HG02884 (cell line): ENCODE measurements at regions not wholly inside any gene's neighbourhood (a gene's known extent, or its start where the extent isn't known, plus 50 kb on each side); places are given as distances from the start of the nearest gene placed in this dataset.
"Not testable (repeated sequence)": the region's sequence is repeated elsewhere in the genome, so short reads cannot be mapped to it uniquely, and the experiment has no call there.

Source experiments
- ATAC-seq: cut with Tn5 transposase; IDR thresholded peaks from one replicate; pipeline ENCODE4 v1.9.1; 2021; ENCODE audit warnings: mild to moderate bottlenecking, moderate library complexity; ENCODE audit not compliant: unreplicated experiment

DNA sequence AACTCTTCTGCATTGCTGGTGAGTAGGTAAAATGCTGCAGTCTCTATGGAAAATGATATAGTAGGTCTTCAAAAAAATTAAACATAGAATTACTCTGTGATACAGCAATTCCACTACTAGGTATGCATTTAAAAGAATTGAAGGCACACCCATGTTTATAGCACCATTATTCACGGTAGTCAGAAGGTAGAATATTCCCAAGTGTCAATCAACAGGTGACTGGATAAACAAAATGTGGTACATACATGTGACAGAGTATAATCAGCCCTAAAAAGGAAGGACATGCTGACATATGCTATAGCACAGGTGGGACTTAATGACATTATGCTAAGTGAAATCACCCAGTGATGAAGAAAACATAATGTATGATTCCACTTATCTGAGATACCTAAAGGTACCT is 123.3 kb downstream of the CCER1 start:
- no peak for ATAC-seq

DNA sequence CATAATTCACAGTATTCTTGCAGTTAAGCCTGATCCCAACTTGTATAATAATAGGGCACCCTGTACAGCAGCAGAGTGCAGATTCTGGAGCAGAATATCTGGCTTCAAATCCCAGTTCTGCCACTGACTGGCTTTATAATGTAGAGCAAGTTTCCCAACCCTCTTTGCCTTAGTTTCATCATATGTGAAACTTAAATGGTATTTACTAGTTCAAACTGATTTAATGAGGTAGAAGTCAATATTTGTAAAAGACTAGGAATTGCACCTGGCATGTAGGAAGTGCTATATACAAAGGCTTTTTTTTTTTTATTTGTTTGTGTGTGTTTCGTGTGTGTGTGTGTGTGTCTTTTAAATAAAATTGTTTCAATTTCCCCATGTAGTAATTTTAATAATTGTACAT is 125.9 kb downstream of the CCER1 start:
- ATAC-seq, result no peak

DNA sequence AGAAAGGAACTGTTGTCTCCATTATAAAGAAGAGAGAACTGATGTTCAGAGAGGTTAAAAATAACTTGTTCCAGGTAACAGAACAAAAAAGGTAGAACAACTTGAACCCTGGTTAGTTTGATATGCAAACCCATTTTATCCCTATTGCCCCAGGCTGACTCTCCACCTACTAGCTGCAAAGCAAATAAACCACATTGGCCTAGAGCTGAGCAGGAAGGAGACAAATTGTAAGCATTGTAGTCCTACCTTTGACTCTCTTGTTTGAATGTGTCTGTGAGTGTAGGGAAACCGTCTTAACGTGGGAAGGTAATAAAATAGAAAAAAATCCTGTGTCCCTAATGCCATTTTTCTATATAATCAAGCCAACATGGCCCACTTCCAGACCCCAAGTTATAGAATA is 126.4 kb downstream of the CCER1 start:
- no peak for ATAC-seq

DNA sequence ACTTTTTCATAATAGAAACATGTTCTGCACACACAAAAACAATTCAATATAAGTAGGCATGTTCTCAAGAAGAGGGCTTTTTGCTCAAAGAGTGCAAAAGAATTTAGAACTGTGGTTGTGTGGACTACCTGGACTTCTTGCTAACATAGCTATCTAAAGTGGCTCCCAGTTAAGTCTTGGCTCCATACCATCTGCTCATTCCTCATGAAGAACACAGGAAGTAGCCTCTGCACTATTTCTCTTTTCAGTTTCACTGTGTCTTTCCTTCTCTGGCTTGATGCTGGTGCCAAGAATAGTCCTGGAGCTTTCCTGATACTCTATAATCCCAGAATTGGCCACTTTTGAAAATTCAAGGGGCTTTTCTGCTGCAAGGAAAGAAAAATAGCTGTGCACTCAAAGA is 127.4 kb downstream of the CCER1 start:
- no peak for ATAC-seq

DNA sequence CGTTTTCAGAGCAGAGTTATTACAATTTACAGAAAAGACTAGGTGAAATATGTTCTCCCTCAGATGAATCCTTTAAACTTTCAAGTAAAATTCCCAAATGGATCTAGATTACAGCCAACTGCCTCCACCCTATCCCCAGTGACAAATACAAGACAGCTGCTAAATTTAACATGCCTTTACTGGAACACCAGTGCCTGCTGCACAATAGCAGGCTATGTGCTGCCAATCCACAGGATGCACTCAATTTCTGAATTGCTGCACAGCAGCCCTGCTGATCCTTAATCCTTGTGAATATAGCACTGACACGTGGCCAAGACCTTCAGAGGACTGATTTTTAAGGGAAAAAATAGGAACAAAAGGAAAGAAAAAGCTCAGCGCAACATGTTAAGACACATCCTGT is 128.9 kb downstream of the CCER1 start:
- ATAC-seq, result no peak

DNA sequence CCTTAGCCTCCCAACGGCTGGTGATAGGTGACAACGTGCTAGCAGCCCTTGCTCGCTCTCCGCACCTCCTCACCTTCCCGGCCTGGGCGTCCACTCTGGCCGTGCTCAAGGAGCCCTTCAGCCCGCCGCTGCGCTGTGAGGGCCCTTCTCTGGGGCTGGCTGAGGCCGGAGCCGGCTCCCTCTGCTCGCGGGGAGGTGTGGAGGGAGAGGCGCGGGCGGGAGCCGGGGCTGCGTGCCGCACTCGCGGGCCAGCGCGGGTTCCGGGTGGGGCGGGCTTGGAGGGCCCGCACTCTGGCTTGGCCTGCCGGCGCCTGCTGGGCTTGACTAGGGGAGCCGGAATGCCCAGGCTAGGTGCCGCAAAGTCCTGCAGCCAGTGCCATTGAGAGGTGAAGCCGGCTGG is 131.1 kb downstream of the CCER1 start:
- ATAC-seq, result no peak

DNA sequence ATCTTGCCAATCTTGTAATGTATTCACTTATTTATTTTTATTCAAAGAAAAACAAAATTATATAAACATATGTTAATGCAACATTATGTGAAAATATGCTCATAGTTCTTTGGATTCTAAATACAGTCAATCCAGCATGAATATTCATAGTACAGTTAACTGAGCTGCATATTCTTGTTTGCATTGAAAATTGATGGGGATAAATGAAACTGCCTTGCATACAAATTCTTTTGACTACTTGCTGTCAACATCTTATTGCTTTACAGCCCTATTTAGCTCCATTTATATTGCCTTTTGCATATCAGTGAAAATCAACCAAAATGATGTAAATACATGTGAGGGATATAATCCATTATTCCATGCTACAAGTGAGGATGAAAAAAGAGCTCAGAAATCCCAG is 135.3 kb downstream of the CCER1 start:
- ATAC-seq, result no peak

DNA sequence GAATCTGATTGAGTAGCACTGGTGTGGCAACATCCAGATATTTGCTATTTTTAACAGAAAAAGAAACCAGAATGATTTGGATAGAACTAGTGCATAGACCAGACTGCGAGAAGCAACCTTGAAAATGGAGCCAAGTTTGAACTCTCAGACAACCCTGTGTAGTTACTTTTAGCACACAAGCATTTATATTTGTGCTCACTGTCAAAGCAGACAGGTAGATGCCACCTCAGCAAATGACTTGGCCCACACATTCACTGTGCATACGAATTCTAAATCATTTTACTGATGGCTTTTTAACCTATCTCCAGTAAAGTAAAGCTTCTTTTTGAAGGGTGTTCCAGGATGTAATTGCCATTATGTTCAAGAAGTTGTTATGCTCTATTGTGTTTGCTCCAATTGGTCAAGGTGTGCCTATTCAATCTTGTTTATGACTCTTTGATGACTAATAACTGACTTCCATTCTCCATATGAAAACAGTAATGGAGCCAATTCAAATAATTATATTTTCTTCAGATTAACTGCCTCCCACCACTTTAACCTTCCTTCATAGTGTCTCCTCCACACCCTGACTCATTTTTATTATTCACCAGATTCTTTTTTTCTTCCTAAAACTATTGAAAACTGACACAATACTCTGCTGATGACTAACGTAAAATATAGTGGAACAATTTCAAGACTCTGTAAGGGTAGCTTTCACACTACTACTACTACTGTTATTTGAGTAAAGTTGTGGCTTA is 138.5 kb downstream of the CCER1 start:
- ATAC-seq, result no peak

DNA sequence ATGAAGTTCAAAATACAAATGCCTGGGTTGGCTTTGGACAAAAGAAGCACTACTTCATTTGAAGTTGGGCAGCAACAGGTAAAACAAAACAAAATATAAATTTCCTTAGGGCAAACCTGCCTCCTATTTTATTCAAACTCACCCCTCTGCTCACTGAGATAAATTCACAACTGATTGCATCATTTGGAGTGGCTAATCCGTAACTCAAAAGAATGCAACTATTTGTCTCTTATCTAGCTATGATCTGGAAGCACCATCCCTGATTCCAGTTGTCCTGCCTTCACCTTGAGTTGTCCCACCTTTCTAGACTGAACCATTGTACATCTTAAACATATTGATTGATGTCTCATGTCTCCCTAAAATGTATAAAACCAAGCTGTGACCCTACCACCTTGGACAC is 145.0 kb downstream of the CCER1 start:
- ATAC-seq, result no peak

DNA sequence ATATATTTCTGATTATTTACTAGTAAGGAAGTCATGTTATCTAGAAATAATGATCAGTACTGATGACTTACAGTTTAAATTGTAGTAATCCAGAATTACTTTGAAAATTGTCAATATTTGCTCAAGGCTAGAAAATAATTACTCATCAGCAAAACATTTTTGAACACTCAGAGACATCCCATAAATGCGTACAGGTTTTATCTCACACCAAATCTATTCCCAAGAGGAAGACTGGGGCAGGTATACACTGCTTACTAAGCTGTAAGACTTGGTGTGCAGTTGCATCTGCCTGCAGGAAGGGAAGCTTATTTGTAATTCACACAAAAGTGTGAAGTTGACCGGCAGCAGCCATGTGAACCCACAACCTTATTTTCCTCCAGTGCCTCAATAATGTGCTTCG is 146.4 kb downstream of the CCER1 start:
- ATAC-seq, result no peak

DNA sequence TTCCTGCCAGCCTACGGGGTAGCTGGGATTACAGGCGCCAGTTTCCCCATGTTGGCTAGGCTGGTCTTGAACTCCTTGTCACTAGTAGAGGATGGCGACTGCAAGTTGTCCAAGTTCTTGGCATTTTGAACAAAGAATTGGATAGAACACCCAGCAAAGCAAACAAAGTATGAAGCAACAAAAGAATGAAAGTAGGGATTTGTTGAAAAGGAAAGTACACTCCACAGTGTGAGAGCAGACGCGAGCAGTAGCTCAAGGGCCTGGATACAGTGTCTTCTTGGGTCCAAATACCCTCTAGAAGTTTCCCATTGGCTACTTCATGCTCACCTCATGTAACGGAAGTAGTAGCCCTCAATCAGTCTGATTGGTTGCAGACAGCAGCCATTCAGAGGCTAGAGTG is 152.2 kb downstream of the CCER1 start:
- ATAC-seq, result no peak

DNA sequence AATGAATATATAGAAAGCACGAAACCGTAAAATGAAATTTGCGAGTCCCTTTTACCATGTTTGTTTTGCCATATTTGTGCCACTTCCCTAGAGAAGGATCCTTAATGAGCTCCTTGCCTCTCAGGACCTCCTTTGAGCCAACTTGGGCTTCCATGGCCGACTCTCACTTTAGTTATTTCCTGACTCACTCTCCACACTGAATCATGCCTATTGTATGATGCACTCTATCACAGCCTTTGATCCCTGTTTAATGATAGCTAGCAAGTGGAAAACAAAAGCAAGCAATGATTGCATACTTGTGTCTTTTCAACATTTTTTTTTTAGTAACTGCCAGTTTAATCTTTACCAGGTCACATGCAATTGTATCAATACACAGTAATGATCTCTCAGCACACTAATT is 153.2 kb downstream of the CCER1 start:
- ATAC-seq, result no peak

DNA sequence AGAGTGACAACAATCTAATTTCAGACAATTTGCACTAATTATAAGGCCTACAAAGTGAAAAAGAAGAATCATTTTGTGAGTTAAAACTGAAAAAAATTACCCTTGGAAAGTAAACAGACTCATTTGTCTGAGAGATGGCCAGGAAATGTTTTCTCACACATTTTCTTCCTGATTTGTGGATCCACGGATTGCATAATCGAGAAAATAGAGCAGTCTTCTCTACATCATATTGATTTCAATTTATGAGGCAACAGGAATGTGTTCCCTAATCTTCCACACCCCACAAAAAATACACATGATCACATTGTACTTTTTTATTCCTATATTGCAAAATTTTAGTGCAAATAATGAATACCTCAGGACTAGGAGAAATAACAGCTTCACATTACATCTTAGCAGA is 160.8 kb downstream of the CCER1 start:
- ATAC-seq, result no peak

DNA sequence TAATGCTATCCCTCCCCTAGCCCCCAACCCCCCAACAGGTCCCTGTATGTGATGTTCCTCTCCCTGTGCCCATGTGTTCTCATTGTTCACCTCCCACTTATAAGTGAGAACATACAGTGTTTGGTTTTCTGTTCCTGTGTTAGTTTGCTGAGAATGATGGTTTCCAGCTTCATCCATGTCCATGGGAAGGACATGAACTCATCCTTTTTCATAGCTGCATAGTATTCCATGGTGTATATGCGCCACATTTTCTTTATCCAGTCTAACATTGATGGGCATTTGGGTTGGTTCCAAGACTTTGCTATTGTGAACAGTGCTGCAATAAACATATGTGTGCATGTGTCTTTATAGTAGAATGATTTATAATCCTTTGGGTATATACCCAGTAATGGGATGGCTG is 162.3 kb downstream of the CCER1 start:
- ATAC-seq, result not testable (repeated sequence)

DNA sequence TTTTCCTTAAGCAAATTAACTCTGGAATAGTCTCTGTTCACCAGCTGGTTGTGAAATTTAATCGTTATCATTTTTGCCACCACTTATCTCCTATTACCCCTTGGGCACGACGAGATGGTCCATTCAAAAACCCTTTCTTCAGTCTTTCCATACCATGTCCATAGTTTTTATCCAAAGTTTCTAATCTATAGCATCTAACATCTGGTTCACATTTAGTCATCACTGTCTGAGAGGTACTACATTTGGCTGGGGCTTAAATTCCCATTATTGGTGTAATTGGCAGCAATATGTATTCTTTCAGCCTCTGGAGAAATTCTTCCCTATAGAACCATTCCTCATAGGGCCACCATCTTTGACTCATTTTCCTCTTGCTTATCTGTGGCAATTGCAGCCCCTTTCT is 163.5 kb downstream of the CCER1 start:
- ATAC-seq, result no peak

DNA sequence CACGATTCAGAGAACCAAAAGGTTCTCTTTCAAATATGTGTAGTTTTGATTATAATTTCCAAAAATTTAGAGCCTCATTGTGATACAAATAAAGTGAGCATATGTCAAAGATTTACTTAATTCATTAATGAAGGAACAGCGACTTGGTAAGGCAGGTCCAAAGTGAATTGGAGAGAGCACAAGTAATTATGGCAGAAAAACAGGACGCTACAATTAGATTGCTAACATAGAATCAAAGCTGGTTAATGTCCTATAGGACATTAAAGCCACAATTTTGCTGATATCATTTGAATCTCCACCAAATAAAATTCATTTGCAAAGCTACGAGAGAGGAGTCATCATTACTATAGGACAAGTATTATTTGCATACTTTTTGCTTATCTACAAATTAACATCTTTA is 164.2 kb downstream of the CCER1 start:
- ATAC-seq, result no peak

DNA sequence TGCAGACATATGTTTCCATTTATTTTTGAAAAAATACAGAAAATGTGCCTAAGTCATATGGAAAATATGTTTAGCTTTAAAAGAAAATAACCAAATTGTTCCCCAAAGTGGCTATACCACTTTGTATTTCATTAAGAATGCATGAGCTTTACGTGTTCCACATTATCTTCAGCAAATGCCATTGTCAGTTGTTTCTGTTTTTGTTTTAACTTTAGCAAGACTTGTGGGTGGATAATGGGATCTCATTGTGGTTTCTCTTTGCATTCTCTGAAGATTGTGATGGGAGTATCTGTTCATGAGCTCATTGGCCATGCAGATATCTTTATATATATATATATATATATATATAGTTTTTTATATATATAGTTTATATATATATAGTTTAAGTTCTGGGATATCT is 181.5 kb downstream of the CCER1 start:
- no peak for ATAC-seq

DNA sequence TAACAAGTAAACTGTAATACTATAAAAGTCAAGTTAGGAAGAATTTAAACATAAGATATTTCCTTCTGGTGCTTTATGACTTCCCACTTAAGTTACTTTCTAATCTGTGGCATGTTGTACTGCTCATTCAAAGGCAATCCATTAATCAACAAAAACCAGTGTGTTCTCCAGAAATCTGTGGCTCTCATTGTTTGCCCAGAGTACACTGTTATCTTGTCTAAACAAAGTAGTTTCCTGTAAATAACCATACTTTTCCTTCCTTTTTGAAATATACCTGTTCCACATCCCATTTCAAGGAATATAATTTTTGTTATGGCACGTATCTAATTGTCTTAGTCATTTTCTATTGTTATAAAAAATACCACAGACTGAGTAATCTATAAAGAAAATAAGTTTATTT is 184.1 kb downstream of the CCER1 start:
- ATAC-seq, result no peak

DNA sequence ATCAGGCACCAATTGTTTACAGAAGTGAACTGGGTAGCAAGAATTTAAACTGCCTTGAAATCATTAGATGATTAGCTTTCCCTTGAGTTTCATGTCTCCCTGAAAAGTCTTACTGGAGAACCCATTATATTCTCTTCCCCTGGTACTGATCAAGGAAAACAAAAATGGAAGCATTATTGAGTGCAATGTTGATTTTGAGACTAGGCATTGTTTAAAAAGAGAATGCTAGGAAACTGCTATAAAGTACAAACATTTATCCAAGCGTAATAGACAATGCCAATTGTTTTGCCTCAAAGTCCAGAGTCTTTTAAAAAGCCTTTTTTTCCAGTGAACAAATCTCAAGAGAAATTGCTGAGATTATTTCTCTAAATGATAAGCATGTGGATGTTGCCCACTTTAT is 197.0 kb downstream of the CCER1 start:
- ATAC-seq, result no peak

DNA sequence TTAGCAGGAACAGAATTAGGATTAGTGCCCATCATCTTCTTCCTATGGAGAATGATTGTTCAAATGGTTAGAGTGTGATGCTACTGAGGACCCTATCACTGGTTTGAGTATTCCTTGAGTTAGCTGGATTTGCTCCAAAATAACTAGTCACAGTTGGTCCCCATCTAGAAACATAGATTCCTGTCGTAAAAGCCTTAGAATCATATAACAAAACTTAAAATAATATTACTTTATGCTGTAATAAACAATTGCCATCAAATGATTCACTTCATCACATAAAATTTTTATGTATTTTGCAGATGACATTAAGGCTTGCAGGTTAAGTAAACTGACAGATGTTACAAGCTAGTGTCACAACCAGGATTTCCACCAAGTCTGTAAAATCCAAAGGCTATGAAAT is 209.8 kb downstream of the CCER1 start:
- no peak for ATAC-seq

DNA sequence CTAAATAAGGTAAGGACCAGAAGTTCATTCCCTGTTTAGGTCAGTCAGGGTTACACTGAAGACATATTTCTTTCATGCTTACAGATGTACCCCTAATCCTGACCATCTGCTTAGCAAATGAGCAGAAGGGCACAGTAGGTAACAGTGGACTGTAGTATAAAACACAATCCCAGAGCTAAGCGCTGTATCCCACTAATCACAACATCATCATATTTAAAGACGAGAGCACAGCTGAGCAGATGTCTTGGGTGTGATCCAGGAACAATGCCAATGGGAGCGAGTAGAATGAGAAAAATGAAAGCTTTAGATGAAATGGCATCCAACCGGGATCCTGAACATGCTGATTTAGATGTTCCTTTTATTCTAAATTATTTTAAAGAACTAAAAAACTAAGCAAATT is 213.4 kb downstream of the CCER1 start:
- ATAC-seq, result no peak

DNA sequence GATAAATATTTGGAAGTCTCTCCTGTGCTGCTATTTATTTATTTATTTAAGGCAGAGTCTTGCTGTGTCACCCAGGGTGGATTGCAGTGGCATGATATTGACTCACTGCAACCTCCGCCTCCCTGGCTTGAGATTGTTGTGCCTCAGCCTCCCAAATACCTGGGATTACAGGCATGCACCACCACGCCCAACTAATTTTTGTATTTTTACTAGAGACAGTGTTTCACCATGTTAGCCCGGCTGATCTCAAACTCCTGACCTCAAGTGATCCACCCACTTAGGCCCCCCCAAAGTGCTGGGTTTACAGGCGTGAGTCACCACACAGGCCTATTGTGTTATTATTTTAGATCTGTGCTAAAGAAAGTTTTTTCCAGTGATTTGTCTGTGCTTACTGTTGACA is 225.2 kb downstream of the CCER1 start:
- ATAC-seq, result no peak

DNA sequence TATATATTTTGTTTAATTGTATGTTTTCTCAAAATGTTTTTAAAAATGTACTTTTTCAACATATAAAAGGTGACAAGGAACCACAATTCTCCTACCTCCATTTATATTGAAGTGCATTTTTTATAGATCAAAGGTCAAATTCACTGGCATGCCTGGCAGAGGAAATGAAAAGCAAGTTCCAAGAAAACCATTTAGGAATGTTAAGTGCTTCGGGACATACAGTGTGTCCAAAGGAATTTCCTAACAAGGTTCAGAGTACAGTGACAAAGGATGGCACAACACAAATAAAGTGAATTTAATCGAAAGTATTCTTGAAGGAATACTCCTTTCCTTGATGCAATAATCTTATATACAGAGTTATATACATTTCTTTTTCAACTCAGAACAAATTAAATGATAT is 242.3 kb downstream of the CCER1 start:
- ATAC-seq, result no peak
